ENCODE measurements at regions not wholly inside any gene's neighbourhood (a gene's known extent, or its start where the extent isn't known, plus 50 kb on each side); places are given as distances from the start of the nearest gene placed in this dataset.

GRCh38 chr12:63223128-63223527 is 72.1 kb upstream of the AVPR1A start:
- TF ChIP-seq YY1 (IDR thresholded peaks at IDR 0.05; ENCODE audit: insufficient read depth, insufficient replicate concordance, low read depth, low read length) (no peak), THAP8 (CRISPR knock-in tag; IDR thresholded peaks at IDR 0.05; ENCODE audit: borderline replicate concordance) (no peak)

Data from HepG2 (cell line).